Left ventricle myocardium superior (tissue), 1 donor: ENCODE measurements at regions not wholly inside any gene's neighbourhood (a gene's known extent, or its start where the extent isn't known, plus 50 kb on each side); places are given as distances from the start of the nearest gene placed in this dataset.
"Not testable (repeated sequence)": the region's sequence is repeated elsewhere in the genome, so short reads cannot be mapped to it uniquely, and the experiment has no call there.

Experiments used
- ATAC-seq: fragments of 200-7000 bp; cut with Tn5 transposase; one replicate; pipeline ENCODE4 v1.9.1; 2020; ENCODE audit warnings: mild to moderate bottlenecking, moderate library complexity
- DNase-seq: peaks from one replicate; pipeline ENCODE4 v3.0.0-alpha.2; 2020
- intact Hi-C: fragments of 100-400 bp; cut with micrococcal nuclease; formaldehyde crosslinking; loops from one replicate; pipeline ENCODE4 v1.11.0; 2022
- donor health status: DM: no; HTN: yes; CAD: no; lungs with severe emphysema.

GRCh38 chrX:111041018-111041462 lies 55.0 kb upstream of the PAK3 start:
- no peak for ATAC-seq
- DNase-seq: no peak
- intact Hi-C loops: no loop called here

DNA sequence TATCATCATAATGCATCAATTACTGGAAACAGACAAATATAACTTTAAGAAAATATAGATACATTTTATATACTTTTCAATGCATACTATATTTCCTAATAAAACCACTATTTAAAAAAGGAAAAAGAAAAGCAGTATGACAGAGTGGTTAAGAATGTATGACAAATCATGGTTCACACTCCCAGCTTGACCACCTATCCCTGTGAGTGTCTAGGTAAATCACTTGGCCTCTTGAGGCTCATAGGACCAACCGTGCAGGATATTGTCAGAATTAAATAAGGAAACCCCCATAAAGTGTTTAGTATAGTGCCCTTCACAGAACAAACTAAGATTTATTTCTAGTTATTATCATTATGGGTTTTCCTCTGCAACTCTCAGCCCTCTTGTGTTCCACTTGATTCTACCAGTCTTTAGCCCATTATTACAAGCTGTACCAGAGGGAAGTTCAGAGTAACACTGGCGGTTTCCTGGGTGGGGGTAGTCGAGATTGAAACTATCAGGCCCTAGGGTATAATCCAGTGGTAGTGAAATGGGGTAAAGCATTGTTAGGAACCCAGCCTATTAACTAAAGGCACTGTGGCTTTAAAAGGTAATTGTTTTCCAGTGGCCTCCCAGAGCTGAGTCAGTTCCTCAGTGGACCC lies 55.5 kb upstream of the PAK3 start:
- DNase-seq (no peak), ATAC-seq (no peak)
- intact Hi-C loops: no loop called here

- intact Hi-C loops: no loop called here
- ATAC-seq (no peak), DNase-seq (no peak)
These were observed 56.4 kb upstream of the PAK3 start for GRCh38 chrX:111039606-111040005.

GRCh38 chrX:111035991-111036390 lies 60.0 kb upstream of the PAK3 start:
- ATAC-seq: no peak
- no peak for DNase-seq
- intact Hi-C loops: no loop called here

DNA sequence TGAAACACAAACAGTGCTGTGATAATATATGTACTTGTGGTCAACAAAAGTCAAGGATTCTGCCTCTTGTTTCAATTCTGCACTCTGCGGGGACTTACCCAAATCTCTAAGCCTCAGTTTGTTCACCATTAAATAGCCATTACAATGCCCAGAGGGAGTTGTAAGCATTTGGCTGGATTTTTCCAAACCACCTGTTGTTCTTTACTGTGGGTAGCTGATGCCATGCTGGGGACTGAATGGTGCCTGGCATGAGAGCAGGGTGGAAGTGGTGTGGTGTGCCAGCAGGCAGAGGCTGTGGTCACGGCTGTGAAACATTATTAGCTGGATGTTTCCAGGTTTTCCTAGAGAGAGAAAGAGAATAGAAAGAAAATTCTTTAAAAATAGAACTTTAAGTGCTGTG lies 60.7 kb upstream of the PAK3 start:
- intact Hi-C loops: no loop called here
- no peak for ATAC-seq
- no peak for DNase-seq

- intact Hi-C loops, ATAC-seq, DNase-seq: not testable (repeated sequence)
These were observed 73.0 kb upstream of the PAK3 start for GRCh38 chrX:111022998-111023397.

DNA sequence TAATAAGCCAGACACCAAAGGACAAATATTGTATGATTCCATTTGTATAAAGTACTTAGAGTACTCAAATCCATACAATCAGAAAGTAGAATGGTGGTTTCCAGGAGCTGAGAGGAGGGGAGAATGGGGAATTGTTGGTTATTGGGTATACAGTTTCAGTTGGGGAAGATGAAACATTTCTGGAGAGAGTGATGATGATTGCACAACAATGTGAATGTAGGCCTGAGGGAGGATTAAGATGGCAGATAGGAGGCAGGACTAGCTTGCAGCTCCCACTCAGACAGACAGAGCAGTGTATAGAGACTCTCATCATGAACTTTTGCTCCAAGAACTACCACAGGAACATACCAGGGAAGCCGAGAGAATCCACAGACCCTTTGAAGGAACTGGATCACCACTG lies 75.7 kb upstream of the PAK3 start:
- ATAC-seq: no peak
- no peak for DNase-seq
- intact Hi-C loops: no loop called here

DNA sequence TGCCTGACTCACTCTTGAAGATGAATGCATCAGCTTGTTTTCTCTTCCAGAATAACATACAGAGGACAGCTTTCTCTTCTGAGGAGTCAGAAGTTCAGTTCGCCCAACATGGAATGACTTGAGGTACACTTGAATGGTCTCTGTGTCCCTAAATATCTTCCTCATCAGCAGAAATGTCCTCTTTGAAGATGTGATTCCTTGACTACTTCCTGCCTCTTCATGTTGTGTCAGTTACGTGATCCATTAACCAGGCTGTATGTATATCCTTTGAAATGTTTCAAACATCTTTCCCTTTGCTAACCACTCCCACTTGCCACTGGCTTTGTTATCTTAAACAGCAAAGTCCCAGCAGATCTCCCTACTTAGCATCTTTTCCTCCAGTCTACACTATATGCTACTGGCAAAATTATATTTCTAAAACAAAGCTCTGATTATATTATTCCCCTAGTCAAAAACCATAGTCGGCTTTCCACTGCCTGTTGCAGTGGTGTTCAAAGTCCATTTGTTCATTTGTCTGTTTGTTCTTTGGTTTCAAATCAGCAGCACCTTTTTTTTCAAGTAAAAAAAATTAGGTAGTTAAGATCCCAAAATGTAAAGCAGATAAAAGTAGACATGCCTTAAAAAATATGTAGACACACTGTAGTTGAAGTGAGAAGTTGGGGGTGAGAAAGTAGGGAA lies 82.1 kb upstream of the PAK3 start:
- DNase-seq: no peak
- intact Hi-C loops: no loop called here
- no peak for ATAC-seq

DNA sequence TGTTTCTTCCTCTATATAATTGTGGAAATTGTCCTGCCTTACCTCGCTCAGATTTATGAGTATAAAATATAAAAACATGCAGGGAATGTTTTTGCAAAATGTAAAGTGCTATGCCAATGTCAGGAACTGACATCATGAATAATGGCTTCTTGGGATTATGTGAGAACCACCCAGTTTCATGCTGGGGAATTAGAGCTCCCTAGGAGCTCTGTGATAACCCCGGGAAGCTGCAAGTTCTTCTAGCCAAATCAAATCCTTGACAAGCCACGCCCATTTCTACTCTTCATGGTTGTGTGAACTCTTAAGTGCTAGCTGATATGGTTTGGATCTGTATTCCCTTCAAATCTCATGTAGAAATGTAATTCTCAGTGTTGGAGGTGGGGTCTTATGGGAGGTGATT lies 85.9 kb upstream of the PAK3 start:
- no peak for DNase-seq
- ATAC-seq: no peak
- intact Hi-C loops: no loop called here

GRCh38 chrX:111009256-111009655 lies 86.7 kb upstream of the PAK3 start:
- intact Hi-C loops: no loop called here
- ATAC-seq (no peak), DNase-seq (no peak)

DNA sequence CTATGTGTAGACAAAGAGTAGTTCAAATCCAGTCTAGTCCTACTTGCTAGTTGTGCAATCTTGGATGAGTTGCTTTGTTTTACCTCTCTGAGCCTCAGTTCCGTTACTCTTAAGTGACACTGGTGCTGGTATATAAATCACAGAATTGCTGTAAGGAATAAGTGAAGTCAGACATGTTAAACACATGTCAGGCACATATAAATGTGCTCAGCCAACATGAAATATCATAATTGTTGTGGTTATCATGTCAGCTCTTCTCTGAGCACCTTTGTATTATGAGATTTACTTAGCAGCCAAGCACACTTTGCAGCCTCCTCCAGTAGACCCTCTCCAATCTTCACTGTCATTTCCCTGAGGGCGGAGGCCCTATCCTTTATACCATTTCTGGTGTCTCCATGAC lies 87.9 kb upstream of the PAK3 start:
- DNase-seq: no peak
- intact Hi-C loops: no loop called here
- no peak for ATAC-seq

GRCh38 chrX:111007238-111007637 lies 88.8 kb upstream of the PAK3 start:
- no peak for DNase-seq
- intact Hi-C loops: no loop called here

GRCh38 chrX:111006116-111006515 lies 89.9 kb upstream of the PAK3 start:
- DNase-seq (no peak), ATAC-seq (no peak)
- intact Hi-C loops: no loop called here

More at GRCh38 chrX:111007238-111007637, 88.8 kb upstream of the PAK3 start:
- no peak for ATAC-seq

GRCh38 chrX:111005166-111005565 lies 90.8 kb upstream of the PAK3 start:
- DNase-seq (no peak), ATAC-seq (no peak)
- intact Hi-C loops: no loop called here

GRCh38 chrX:111003118-111003517 lies 92.9 kb upstream of the PAK3 start:
- intact Hi-C loops: no loop called here
- ATAC-seq (no peak), DNase-seq (no peak)

DNA sequence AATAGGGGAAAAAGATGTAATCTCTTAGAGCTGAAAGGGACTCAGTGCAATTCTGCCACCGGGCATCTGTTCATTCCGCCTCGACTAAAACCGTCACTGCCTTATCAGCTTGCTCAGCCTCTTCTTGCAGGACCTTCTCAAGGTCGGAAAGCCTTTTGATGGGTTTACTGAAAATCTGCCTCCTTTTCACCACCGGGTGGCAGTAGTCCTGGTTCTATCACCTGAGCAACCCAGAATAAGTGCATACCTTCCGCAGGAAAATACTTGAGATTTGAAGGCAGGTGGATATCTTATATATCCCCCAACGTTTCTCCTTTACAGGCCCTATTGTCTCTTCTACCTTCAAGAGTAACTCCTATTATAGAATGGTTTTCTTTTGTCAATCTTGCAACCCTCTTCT lies 103.4 kb upstream of the PAK3 start:
- DNase-seq: no peak
- intact Hi-C loops: no loop called here
- no peak for ATAC-seq

- no peak for DNase-seq
- intact Hi-C loops: no loop called here
- ATAC-seq: no peak
These were observed 106.1 kb upstream of the PAK3 start for GRCh38 chrX:110989869-110990268.

DNA sequence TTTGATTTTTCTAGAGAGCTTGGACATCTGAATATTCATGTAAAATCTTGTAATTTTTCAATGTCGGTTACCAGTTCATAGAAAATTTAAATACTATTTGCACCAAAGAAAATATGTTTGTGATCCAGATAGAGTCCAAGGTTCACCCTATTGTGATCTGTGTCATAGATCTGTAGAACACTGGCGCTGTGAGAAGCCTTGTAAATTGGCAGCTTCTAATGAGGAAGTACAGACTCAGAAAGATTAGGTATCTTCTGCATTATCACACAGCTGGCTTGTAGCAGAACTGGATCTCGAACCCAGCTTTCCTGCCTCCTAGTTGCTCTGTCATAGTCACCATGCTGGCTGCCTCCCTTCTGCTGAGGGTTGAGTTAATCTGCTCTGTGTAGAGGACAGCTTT lies 106.5 kb upstream of the PAK3 start:
- intact Hi-C loops: no loop called here
- ATAC-seq: no peak

GRCh38 chrX:110987292-110987691 lies 108.7 kb upstream of the PAK3 start:
- no peak for ATAC-seq
- DNase-seq: no peak
- intact Hi-C loops: no loop called here

More for the DNA sequence above, 106.5 kb upstream of the PAK3 start:
- DNase-seq: no peak

DNA sequence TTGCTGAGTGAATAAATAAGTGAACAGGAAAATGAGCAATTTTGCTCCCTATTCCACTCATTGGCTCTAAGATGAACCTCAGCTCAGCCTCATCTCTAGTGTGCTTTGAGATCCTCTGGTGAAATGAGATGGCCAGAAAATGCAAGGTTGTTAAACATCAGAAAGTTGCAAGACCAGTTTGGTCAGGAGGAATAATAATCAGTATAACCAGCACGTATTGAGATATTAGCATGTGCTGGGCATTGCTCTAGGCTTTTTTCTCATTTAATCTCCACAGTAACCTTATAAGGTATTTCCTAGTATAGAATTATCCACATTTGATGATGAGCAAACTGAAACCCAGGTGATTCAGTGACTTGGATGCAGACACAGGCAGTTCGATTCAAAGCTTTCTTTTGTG lies 110.5 kb upstream of the PAK3 start:
- no peak for DNase-seq
- intact Hi-C loops: no loop called here
- no peak for ATAC-seq

- DNase-seq (no peak), ATAC-seq (no peak)
- intact Hi-C loops: no loop called here
These were observed 113.0 kb upstream of the PAK3 start for GRCh38 chrX:110983024-110983423.
